ENCODE measurements at regions not wholly inside any gene's neighbourhood (a gene's known extent, or its start where the extent isn't known, plus 50 kb on each side); places are given as distances from the start of the nearest gene placed in this dataset.

GRCh38 chr15:70524470-70524869 lies 238.9 kb downstream of the UACA start:
- TF ChIP-seq POLR2A (IDR thresholded peaks at IDR 0.05; ENCODE audit: low read depth, low read length) (no peak), CTCF (conservative IDR thresholded peaks at IDR 0.05; ENCODE audit: low read depth, low read length) (no peak), SMC3 (IDR thresholded peaks at IDR 0.05; ENCODE audit: low read depth, low read length) (no peak), MXI1 (IDR thresholded peaks at IDR 0.05; ENCODE audit: borderline replicate concordance, low read depth, low read length) (no peak), RCOR1 (IDR thresholded peaks at IDR 0.05; ENCODE audit: insufficient replicate concordance, low read length) (no peak), BHLHE40 (IDR thresholded peaks at IDR 0.05; ENCODE audit: low read depth, low read length) (no peak), CEBPB (IDR thresholded peaks at IDR 0.05; ENCODE audit: low read depth, low read length) (no peak), MAFK (IDR thresholded peaks at IDR 0.05; ENCODE audit: low read depth, low read length) (no peak), NFE2L2 (IDR thresholded peaks at IDR 0.05; ENCODE audit: low read depth, low read length) (no peak)
- TF ChIP-seq, protein P1, sequence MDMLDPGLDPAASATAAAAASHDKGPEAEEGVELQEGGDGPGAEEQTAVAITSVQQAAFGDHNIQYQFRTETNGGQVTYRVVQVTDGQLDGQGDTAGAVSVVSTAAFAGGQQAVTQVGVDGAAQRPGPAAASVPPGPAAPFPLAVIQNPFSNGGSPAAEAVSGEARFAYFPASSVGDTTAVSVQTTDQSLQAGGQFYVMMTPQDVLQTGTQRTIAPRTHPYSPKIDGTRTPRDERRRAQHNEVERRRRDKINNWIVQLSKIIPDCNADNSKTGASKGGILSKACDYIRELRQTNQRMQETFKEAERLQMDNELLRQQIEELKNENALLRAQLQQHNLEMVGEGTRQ (IDR thresholded peaks at IDR 0.05; ENCODE audit: low read depth, low read length) = no peak
